SK-MEL-5 (cell line): ENCODE measurements at regions not wholly inside any gene's neighbourhood (a gene's known extent, or its start where the extent isn't known, plus 50 kb on each side); places are given as distances from the start of the nearest gene placed in this dataset.

ENCODE experiments used
- DNase-seq: peaks from one replicate; pipeline ENCODE4 v3.0.0-alpha.2; 2016; ENCODE audit warnings: low read depth, low spot score
- in situ Hi-C: cut with HindIII; loops from 2 replicates; pipeline ENCODE4 v1.10.0; 2016; ENCODE audit warnings: low sequenced_read_pairs, high pct_unique_total_duplicates, low pct_unique_long_range_greater_than_20kb

DNA sequence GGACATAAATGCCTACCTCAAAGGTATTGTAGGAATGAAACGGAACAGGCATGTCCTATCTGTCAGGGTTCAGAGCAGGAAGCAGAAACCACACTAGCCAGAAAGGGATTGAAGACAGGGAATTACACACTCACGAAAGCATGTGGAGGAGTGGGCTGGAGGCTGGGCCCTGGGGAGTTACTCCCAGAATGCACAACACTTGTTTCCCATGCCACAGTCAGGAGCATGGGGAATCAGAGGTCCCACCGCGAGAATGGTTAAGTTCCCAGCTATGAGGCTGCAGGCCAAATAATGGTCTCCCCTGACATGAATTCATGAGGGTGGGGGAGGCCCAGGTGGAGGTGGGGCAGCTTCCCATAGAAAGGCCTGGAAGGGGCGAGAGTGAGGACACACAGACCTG, 212.7 kb downstream of the HERPUD2 start:
- no peak for DNase-seq
- in situ Hi-C loops = no loop called here

- DNase-seq = no peak
- in situ Hi-C loops = no loop called here
Observed at GRCh38 chr7:35480806-35481205, 214.1 kb downstream of the HERPUD2 start.

DNA sequence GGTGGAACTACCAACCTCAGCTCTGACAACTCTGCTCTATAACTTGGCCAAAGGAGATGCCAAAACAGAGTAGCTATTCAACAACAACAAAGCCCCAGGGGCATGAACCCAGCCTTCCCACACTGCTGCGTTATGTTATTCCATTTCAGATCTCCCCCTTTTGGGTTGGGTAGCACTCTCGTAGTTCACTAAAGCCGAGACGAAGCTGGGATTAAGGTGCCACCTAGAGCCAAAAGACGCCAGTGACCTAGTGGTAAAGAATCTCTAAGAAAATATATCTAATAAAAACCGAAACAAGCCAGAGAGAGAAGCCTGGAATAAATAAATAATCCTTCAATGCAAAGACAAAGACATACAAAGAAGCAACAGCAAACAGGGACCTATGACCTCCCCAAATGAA, 217.3 kb downstream of the HERPUD2 start:
- in situ Hi-C loops = no loop called here
- peak; percentile 38 for DNase-seq

DNA sequence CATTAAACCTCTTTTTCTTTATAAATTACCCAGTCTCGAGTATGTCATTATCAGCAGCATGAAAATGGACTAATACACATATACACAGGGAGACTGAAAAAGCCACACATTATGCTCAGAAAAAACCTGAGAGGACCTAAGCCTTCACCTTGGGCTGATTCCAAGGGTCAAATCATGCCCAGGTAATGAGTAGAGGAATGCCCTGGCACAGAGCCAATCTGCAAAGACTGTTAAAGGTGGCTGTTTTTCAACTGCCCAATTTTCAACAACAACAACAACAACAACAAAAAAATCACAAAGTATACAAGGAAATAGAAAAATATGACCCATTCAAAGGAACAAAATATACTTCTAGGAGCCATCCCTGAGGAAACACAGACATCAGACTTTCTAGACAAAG, 220.2 kb upstream of the TBX20 start:
- in situ Hi-C loops = no loop called here
- DNase-seq = no peak

DNA sequence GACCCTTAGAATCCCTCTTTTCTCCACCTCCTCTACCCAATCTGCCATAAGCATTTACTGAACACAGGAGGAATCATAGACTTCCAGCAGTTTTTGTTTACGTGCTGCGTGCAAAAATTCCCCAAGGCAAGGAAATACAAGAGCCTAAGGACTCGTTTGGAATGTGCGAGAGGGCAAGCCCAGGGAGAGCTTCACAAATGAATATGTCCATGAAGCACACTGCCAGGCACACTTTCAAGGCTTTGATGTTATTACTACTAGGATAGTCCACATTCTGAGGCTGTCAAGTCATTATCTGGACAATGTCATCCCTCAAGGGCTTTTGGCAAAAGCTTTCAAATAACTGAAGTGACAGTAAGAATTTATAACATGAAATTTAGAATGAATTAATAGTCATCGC, 214.7 kb upstream of the TBX20 start:
- DNase-seq = no peak
- in situ Hi-C loops = no loop called here

DNA sequence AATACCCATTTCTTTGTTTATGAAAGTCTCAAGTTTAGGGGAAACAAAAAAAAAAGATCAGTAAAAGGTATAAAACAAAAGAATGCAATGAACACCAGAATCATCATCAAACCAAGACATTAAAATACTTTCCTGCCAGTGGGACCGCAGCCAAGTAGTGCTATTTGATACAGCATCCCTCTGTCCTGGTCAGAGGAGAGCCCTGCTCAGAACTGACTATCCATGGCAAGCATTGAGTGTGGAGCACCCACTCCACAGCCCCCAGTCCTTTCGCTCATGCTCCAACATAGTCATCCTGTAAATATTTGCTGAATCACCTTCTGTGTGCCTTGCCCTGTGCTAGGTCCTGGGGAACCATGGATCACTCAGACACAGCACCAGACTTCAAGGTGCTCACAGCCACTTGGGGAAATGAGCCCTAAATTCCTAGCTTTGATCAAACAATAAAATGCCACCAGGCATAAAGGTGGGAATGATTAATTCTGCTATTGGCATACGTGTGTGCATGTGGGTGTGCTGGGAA, 213.6 kb upstream of the TBX20 start:
- in situ Hi-C loops = no loop called here
- no peak for DNase-seq

GRCh38 chr7:35465791-35466336, 212.0 kb upstream of the TBX20 start:
- in situ Hi-C loops = no loop called here
- DNase-seq = no peak

DNA sequence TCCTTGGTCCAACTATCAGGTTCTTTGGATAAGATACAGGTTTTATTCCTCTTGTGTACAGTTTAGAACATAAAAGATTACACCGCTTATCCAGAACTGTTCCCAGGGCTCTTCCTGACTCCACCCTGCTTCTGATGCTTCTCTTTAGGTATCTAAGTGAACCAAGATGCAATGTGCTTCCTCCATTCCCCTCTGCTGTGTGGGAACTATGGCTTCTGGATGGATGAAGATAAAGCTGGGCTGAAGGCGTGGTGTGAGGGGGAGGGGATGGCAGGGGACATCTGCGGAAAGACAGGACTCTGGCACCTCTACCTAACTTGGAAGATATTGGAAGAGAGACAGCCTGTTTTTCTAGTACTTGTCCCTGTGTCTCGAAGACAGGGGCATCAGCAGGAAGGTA, 209.9 kb upstream of the TBX20 start:
- in situ Hi-C loops = no loop called here
- no peak for DNase-seq

GRCh38 chr7:35463176-35463700, 209.3 kb upstream of the TBX20 start:
- in situ Hi-C loops = no loop called here

DNA sequence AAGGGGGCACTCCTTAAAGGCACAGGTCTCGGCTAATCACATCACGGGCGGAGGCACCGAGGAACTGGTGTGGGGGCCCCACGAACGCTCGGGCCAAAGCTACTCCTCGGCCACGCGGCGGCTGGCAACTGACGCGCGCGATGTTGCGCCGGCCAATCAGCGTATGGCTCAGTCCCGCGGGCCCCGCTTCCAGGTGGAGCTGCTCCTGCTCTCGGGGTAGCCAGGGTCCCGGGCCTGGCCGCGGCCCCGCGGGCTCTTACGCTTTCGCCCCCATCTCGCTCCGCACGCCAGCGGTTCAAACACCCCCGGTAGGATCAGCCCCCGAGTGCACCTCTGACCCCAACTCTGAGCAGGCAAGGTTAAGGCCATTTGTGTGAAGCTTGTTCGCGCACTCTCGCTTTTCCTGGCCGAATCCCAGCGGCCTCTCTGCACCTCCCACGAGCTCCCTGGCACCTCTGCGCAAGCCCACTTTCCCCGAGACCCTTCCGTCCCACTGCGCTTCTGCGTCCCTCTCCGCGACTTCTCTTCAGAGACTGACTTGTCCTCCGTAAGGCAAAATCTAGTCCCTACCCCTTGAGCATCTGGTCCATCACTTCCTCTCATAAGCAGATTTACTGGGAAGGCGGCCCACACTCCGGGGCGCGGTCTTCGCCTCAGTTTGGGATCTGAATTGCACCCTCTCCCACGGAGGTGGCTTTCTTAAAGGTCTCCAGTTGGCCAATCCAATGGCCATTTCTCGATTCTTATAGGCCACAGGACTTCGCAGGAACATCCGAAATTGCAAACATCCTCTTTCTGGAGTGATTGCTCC, 200.9 kb upstream of the TBX20 start:
- in situ Hi-C loops = no loop called here
- DNase-seq = no peak

More at GRCh38 chr7:35463176-35463700, 209.3 kb upstream of the TBX20 start:
- no peak for DNase-seq

- in situ Hi-C loops = no loop called here
- DNase-seq = no peak
Observed at GRCh38 chr7:35450456-35451214, 196.7 kb upstream of the TBX20 start.

DNA sequence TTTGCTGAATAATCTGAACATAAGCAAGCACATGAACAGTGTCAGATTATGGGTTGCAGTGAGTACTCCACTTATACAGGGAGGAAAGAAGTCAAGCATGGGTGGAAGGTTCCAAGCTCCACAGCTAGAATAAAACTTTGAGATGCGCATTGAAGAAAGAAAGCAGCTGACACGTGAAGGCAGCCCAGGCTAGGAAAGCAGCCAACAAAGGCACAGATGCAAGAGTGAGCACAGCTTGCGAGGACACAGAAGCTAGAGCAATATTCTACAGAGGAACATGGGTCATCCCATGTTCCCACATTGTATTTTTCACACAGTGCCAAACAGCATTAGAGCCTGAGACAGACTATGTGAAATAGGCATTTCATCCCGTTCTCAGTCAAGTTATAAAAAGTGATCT, 194.6 kb upstream of the TBX20 start:
- DNase-seq = no peak
- in situ Hi-C loops = no loop called here

- in situ Hi-C loops = no loop called here
- DNase-seq = no peak
Observed at GRCh38 chr7:35446091-35446490, 192.2 kb upstream of the TBX20 start.

DNA sequence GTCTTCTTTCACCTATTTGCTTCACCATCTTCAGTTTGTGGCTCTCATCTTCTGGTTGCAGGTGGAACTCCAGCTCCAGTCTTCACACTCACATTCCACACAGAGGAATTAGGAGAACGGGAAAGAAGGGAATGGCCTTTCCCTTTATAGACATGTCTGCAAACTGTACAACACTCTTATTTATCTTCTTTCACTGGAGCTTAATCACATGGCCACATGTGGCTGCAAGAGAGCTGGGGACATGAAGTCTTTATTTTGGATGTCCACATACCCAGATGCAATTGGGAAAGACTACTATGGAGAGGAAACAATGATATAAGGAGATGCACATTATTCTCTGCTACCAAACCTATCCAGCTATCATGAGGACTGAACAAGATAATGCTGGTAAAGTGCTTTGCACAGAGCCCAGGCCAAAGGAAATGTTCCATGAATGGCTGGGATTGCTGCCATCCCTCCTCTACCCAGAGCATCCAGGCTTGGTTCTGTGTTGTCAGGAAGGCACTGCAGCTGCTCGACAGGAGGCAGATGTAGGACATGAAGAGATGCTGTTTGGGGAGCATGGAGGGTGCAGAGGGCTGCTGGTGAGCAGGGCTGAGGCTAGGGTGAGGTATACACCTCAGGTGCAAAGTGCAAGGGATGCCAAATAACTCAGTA, 183.8 kb upstream of the TBX20 start:
- DNase-seq = no peak
- in situ Hi-C loops = no loop called here

DNA sequence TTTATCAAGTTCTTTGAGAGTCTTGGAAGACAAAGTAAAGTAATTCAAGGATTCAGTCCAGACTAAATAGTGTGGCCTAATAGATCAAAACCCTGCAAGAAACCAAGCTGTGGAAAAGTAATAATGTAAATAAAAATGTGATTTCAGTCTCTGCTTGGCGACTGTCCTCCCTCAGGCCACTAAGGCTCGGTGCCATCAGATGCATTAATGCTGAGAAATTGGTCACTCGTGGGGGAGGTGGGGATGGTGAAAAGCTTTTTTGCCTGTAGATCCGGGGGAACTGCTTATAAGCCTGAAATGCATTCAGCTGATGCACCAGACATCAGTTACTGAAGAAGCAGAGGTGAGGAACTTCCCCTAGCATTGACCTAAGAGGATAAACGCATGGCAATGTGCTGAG, 182.6 kb upstream of the TBX20 start:
- no peak for DNase-seq
- in situ Hi-C loops = no loop called here

DNA sequence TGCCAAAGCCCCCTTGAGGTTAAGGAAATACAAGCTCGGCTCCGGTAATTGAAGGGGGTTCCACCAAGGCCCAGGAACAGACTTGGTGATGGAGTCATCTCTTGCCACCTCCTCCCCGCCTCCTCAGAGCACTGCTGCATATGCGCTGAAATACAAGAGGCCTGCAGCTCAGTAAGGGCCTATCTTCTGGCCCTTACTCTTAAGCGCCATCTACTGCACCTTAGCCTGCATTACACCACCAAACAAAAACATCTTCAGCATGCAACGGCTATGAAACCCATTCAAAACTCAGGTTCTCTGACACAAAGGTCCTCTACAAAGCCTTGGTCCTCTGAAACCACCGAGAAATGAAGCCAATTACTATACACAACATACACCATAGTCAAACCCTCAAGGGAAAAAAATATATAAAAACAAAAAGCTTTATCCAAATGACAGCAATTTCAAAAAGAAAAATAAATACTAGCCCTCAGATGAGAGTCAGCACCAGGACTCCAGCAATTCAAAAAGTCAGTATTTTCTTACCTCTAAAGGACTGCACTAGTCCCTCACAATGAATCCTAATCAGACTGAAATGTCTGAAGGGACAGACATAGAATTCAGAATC, 176.8 kb upstream of the TBX20 start:
- peak; percentile 59 for DNase-seq
- in situ Hi-C loops = no loop called here

GRCh38 chr7:35424869-35425495, 171.1 kb upstream of the TBX20 start:
- in situ Hi-C loops = no loop called here
- DNase-seq = peak; percentile 81
